K562 (cell line): ENCODE measurements at regions not wholly inside any gene's neighbourhood (a gene's known extent, or its start where the extent isn't known, plus 50 kb on each side); places are given as distances from the start of the nearest gene placed in this dataset.

ENCODE experiments used
- GTF2F1 ChIP-seq: IDR thresholded peaks from 2 replicates; pipeline ENCODE4 v1.6.1; 2011; ENCODE audit warnings: low read depth, low read length, improper control_type of control experiment
- NCOA1 ChIP-seq: fragments of 450-650 bp; IDR thresholded peaks from 2 replicates; pipeline ENCODE4 v1.6.1; 2016; ENCODE audit warnings: low read depth
- RFX5 ChIP-seq: IDR thresholded peaks from 2 replicates; pipeline ENCODE4 v1.6.1; 2011; ENCODE audit warnings: low read depth, mild to moderate bottlenecking, improper control_type of control experiment, low read length
- ZNF583 ChIP-seq: fragments of 250-450 bp; sonication (Bioruptor Pico); IDR thresholded peaks from 2 replicates; pipeline ENCODE4 v1.4.0; 2020
- TF ChIP-seq, protein P1 (sequence below): sonication (generic); formaldehyde crosslinking; IDR thresholded peaks from 2 replicates; pipeline ENCODE4 v1.8.0; 2022; ENCODE audit warnings: mild to moderate bottlenecking, missing genetic modification reagents
- TF ChIP-seq, protein P2 (sequence below): fragments of 450-650 bp; IDR thresholded peaks from 2 replicates; pipeline ENCODE4 v1.6.1; 2017; ENCODE audit warnings: mild to moderate bottlenecking, moderate library complexity
- TF ChIP-seq, protein P3 (sequence below), 3 experiments: IDR thresholded peaks in 2 of 3; conservative IDR thresholded peaks in 1 of 3; 2 replicates each; pipeline ENCODE4 v1.5.1; 2011 to 2012; ENCODE audit warnings: low read length in 3 of 3, mild to moderate bottlenecking in 3 of 3, control low read depth in 2 of 3, improper control_type of control experiment in 1 of 3, inconsistent platforms in 1 of 3, low read depth in 1 of 3, mixed read lengths in 1 of 3, moderate library complexity in 1 of 3; ENCODE audit not compliant: insufficient read depth in 2 of 3
- TF ChIP-seq, protein P4 (sequence below): sonication (generic); formaldehyde crosslinking; IDR thresholded peaks from 2 replicates; pipeline ENCODE4 v1.9.0; 2022; ENCODE audit warnings: mild to moderate bottlenecking, missing genetic modification reagents

DNA sequence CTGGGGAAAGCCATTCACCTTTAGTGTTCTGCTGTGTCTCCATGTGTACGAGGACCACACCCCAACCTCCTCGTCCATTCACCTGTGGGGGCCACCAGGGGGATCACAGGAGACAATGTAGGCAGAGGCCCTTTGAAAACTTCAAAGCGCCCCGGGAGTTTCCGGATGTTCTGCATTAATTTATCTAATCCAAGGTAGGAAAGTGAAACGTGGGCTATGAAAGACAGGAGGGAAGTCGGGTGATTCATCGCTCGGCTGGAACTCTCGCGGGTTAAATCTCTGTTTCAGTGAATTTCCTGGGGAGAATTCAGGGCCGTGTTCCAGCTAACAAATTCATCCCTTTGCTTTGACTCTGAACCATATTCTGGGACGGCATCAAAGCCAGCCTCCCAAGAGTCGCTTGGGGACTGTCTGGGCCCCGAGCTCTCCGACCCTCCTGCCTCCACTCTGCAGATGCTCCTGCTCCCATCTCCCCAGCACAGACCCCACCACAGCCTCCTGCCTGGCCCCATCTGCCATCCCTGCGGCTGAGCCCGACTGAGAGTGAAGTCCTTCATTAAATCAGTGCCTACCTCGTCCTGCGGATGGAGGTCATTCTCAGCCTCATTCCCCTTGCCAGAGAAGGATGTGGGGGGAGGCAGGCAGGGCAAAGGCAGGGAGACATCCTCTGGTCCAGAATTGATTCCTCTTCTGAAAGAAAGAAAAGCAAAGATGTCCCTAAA lies 114.1 kb upstream of the CARD11 start:
- TF ChIP-seq, protein P1, sequence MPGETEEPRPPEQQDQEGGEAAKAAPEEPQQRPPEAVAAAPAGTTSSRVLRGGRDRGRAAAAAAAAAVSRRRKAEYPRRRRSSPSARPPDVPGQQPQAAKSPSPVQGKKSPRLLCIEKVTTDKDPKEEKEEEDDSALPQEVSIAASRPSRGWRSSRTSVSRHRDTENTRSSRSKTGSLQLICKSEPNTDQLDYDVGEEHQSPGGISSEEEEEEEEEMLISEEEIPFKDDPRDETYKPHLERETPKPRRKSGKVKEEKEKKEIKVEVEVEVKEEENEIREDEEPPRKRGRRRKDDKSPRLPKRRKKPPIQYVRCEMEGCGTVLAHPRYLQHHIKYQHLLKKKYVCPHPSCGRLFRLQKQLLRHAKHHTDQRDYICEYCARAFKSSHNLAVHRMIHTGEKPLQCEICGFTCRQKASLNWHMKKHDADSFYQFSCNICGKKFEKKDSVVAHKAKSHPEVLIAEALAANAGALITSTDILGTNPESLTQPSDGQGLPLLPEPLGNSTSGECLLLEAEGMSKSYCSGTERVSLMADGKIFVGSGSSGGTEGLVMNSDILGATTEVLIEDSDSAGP (CRISPR knock-in tag) = no peak
- TF ChIP-seq, protein P2, sequence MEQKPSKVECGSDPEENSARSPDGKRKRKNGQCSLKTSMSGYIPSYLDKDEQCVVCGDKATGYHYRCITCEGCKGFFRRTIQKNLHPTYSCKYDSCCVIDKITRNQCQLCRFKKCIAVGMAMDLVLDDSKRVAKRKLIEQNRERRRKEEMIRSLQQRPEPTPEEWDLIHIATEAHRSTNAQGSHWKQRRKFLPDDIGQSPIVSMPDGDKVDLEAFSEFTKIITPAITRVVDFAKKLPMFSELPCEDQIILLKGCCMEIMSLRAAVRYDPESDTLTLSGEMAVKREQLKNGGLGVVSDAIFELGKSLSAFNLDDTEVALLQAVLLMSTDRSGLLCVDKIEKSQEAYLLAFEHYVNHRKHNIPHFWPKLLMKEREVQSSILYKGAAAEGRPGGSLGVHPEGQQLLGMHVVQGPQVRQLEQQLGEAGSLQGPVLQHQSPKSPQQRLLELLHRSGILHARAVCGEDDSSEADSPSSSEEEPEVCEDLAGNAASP = no peak
- TF ChIP-seq RFX5 (no peak), GTF2F1 (no peak), NCOA1 (no peak), ZNF583 (CRISPR knock-in tag) (no peak)
- TF ChIP-seq, protein P3, sequence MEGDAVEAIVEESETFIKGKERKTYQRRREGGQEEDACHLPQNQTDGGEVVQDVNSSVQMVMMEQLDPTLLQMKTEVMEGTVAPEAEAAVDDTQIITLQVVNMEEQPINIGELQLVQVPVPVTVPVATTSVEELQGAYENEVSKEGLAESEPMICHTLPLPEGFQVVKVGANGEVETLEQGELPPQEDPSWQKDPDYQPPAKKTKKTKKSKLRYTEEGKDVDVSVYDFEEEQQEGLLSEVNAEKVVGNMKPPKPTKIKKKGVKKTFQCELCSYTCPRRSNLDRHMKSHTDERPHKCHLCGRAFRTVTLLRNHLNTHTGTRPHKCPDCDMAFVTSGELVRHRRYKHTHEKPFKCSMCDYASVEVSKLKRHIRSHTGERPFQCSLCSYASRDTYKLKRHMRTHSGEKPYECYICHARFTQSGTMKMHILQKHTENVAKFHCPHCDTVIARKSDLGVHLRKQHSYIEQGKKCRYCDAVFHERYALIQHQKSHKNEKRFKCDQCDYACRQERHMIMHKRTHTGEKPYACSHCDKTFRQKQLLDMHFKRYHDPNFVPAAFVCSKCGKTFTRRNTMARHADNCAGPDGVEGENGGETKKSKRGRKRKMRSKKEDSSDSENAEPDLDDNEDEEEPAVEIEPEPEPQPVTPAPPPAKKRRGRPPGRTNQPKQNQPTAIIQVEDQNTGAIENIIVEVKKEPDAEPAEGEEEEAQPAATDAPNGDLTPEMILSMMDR (IDR thresholded peaks at IDR 0.05 in 2 of 3, conservative IDR thresholded peaks at IDR 0.05 in 1 of 3; ENCODE audit: insufficient read depth in 2 of 3, low read depth in 1 of 3, low read length in 3 of 3) = no peak
- TF ChIP-seq, protein P4, sequence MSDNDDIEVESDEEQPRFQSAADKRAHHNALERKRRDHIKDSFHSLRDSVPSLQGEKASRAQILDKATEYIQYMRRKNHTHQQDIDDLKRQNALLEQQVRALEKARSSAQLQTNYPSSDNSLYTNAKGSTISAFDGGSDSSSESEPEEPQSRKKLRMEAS (CRISPR knock-in tag) = no peak
